ENCODE measurements at regions not wholly inside any gene's neighbourhood (a gene's known extent, or its start where the extent isn't known, plus 50 kb on each side); places are given as distances from the start of the nearest gene placed in this dataset.

GRCh38 chr13:30850867-30851211, 55.2 kb upstream of the MEDAG start:
- Histone ChIP-seq H3F3A (replicated peaks; ENCODE audit: insufficient read depth) (peaks cover 26% of the 10 kb centered on the region), H3K4me3 (ENCODE audit: low read depth in 2 of 2, low read length in 1 of 2) (no peak overlapping the region), H3K9me3 (no peaks in the 10 kb centered on the region), H3K79me2 (ENCODE audit: insufficient read depth) (no peaks in the 10 kb centered on the region), H3K27me3 (ENCODE audit: insufficient read depth) (no peaks in the 10 kb centered on the region), H3K27ac (ENCODE audit: low read depth in 2 of 2, low read length in 1 of 2) (no peak overlapping the region), H3K4me1 (ENCODE audit: control insufficient read depth in 1 of 2, insufficient read depth in 2 of 2, low read depth in 1 of 2, low read length in 1 of 2) (peaks cover 3 to 17% of the 10 kb centered on the region in 2 experiments; a peak in 3 of 4 replicates), H2AFZ (ENCODE audit: low read depth) (no peak overlapping the region), H4K20me1 (ENCODE audit: insufficient read depth) (no peaks in the 10 kb centered on the region), H3K4me2 (no peak overlapping the region), H3K9ac (no peak overlapping the region), H3K36me3 (replicated peaks in 1 of 2; ENCODE audit: control insufficient read depth in 1 of 2, insufficient read depth in 2 of 2, low read length in 1 of 2) (no peaks in the 10 kb centered on the region), H3K9me2 (no peaks in the 10 kb centered on the region)
- DNase-seq: no peak
- POLR2A ChIA-PET: no interaction called here
- no peak for TF ChIP-seq JUND (IDR thresholded peaks at IDR 0.05)
- no peak for TF ChIP-seq REST (IDR thresholded peaks at IDR 0.05; ENCODE audit: low read depth, low read length)
- no peak for TF ChIP-seq PBX3 (IDR thresholded peaks at IDR 0.05)
- TF ChIP-seq ELF1 (IDR thresholded peaks at IDR 0.05): no peak
- CTCF ChIA-PET: no interaction called here

- peaks cover 12% of the 10 kb centered on the region in 2 experiments; a peak in 2 of 4 replicates for H3K4me1 ChIP-seq (ENCODE audit: control insufficient read depth in 1 of 2, insufficient read depth in 2 of 2, low read depth in 1 of 2, low read length in 1 of 2)
- H3K9me3 ChIP-seq: no peaks in the 10 kb centered on the region
- H3K4me2 ChIP-seq: no peak overlapping the region
- H2AFZ ChIP-seq (ENCODE audit: low read depth): no peak overlapping the region
- H4K20me1 ChIP-seq (ENCODE audit: insufficient read depth): no peaks in the 10 kb centered on the region
- H3K9ac ChIP-seq: no peak overlapping the region
- POLR2A ChIA-PET: interaction anchor here (0.5 kb wide), 1 partner anchor 13 kb away, joined by 3 read pairs; no protein-coding TSS in a partner anchor
- H3K79me2 ChIP-seq (ENCODE audit: insufficient read depth): no peaks in the 10 kb centered on the region
- H3K9me2 ChIP-seq: no peaks in the 10 kb centered on the region
- H3F3A ChIP-seq (replicated peaks; ENCODE audit: insufficient read depth): peaks cover 19% of the 10 kb centered on the region
- CTCF ChIA-PET: no interaction called here
- no peaks in the 10 kb centered on the region for H3K27me3 ChIP-seq (ENCODE audit: insufficient read depth)
- no peak for DNase-seq
- no peak overlapping the region for H3K4me3 ChIP-seq (ENCODE audit: low read depth in 2 of 2, low read length in 1 of 2)
- no peaks in the 10 kb centered on the region for H3K36me3 ChIP-seq (replicated peaks in 1 of 2; ENCODE audit: control insufficient read depth in 1 of 2, insufficient read depth in 2 of 2, low read length in 1 of 2)
- no peak overlapping the region for H3K27ac ChIP-seq (ENCODE audit: low read depth in 2 of 2, low read length in 1 of 2)
- WGBS (ENCODE audit: low lambda C conversion rate): 79% methylated on average over 5 of the region's 5 CpGs
- TF ChIP-seq ZBTB33 (IDR thresholded peaks at IDR 0.05; ENCODE audit: borderline replicate concordance, low read depth) (no peak), RCOR1 (IDR thresholded peaks at IDR 0.05; ENCODE audit: low read length) (no peak), JUND (IDR thresholded peaks at IDR 0.05) (no peak), IRF3 (IDR thresholded peaks at IDR 0.05; ENCODE audit: low read depth, low read length) (no peak), ELF1 (IDR thresholded peaks at IDR 0.05) (no peak), REST (IDR thresholded peaks at IDR 0.05; ENCODE audit: low read depth, low read length) (no peak), RFX5 (IDR thresholded peaks at IDR 0.05; ENCODE audit: low read length) (no peak), MAX (IDR thresholded peaks at IDR 0.05; ENCODE audit: low read depth) (no peak), TAF1 (IDR thresholded peaks at IDR 0.05; ENCODE audit: borderline replicate concordance, low read depth, low read length) (no peak), NRF1 (IDR thresholded peaks at IDR 0.05; ENCODE audit: low read depth, low read length) (no peak), MEF2A (IDR thresholded peaks at IDR 0.05; ENCODE audit: borderline replicate concordance, low read depth) (no peak), EP300 (IDR thresholded peaks at IDR 0.05; ENCODE audit: borderline replicate concordance in 1 of 2, low read depth in 1 of 2, low read length in 1 of 2) (no peak), PBX3 (IDR thresholded peaks at IDR 0.05) (no peak), TEAD4 (IDR thresholded peaks at IDR 0.05; ENCODE audit: borderline replicate concordance, insufficient read depth) (no peak)
Observed at GRCh38 chr13:30851697-30852096, 54.4 kb upstream of the MEDAG start.
